ENCODE measurements at regions not wholly inside any gene's neighbourhood (a gene's known extent, or its start where the extent isn't known, plus 50 kb on each side); places are given as distances from the start of the nearest gene placed in this dataset.

DNA sequence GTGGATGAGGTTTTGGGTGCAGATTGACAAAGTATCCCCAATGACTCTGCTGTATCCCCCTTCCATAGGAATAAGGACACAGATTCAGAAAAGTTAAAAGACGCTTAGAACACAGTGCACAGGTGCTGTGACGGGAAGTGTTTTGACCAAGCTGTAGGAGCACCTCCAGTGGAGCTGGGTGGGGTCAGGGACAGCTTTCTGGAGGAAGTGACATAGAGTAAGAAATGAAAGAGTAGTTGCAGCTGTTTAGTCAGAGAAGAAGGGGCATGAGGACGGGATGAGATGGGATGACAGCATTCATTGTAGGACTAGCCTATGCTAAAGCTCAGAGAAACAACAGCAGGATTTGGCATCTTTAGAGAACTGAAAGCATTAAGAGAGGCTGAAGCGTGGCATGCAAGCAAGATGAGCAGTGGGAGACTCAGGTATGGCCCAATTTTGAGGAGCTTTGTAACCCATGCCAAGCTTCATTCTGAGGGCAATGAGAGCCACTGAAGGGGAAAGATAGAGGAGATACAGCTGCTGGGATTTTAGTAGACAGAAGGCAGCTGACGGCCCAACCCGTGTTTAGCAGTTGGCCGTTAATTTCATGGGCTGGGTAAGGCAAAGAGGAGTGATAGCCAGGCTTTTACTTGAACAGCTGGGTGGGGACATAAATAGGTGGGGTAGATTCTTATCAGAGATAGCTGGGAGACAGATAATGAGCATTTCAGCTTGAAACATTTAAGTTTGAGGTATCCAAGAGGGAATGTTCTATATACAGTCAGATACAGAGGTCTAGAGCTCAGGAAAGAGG, 131.8 kb upstream of the KRAS start:
- Histone ChIP-seq H3K27ac (ENCODE audit: low read depth, low read length) (no peak overlapping the region), H3K9me3 (ENCODE audit: low read length) (no peaks in the 10 kb centered on the region), H3K4me1 (ENCODE audit: insufficient read depth, low read length) (peaks cover 41% of the 10 kb centered on the region), H3K4me3 (ENCODE audit: low read length) (no peak overlapping the region), H3K36me3 (ENCODE audit: insufficient read depth, low read length) (no peaks in the 10 kb centered on the region), H3K27me3 (ENCODE audit: insufficient read depth, low read length, poor library complexity, severe bottlenecking) (no peaks in the 10 kb centered on the region)
- peak overlapping the region; percentile 89 to 100 (median 100) for H3K27ac Mint-ChIP-seq
- DNase-seq: no peak
- peaks cover 0 to 12% (median 0%) of the 10 kb centered on the region in 3 donors for H3K36me3 Mint-ChIP-seq
- H3K4me1 Mint-ChIP-seq: peaks cover 36 to 59% (median 46%) of the 10 kb centered on the region in 3 donors
- CTCF ChIA-PET: interaction anchor here (0.7 to 3.6 kb wide), 3 partner anchors 19 to 141 kb away, joined by 3 to 23 read pairs (median 6); partner anchors contain the start of gene KRAS
- peak overlapping the region in 3 of 7 donors; percentile 49 to 64 (median 53) for H3K4me3 Mint-ChIP-seq
- H3K9me3 Mint-ChIP-seq: peaks cover 0 to 4% (median 0%) of the 10 kb centered on the region in 5 donors
- peaks cover 0 to 8% of the 10 kb centered on the region in 2 donors for H3K27me3 Mint-ChIP-seq
- POLR2A ChIA-PET: interaction anchor here (1.1 kb wide), 1 partner anchor 141 kb away, joined by 3 read pairs; no protein-coding TSS in a partner anchor

- peak in 2 of 5 donors; percentile 31 to 60 for DNase-seq
- Histone ChIP-seq H3K27me3 (ENCODE audit: insufficient read depth, low read length, poor library complexity, severe bottlenecking) (no peaks in the 10 kb centered on the region), H3K4me1 (ENCODE audit: insufficient read depth, low read length) (peaks cover 32% of the 10 kb centered on the region), H3K27ac (ENCODE audit: low read depth, low read length) (peak overlapping the region; percentile 26), H3K36me3 (ENCODE audit: insufficient read depth, low read length) (no peaks in the 10 kb centered on the region), H3K9me3 (ENCODE audit: low read length) (no peaks in the 10 kb centered on the region), H3K4me3 (ENCODE audit: low read length) (peak overlapping the region; percentile 6)
- POLR2A ChIA-PET: interaction anchor here (0.5 to 2.0 kb wide), 3 partner anchors 22 to 127 kb away, joined by 3 to 13 read pairs (median 7); partner anchors contain the start of gene KRAS
- H3K4me3 Mint-ChIP-seq: peak overlapping the region in 6 of 7 donors; percentile 25 to 73 (median 40)
- H3K27me3 Mint-ChIP-seq: no peaks in the 10 kb centered on the region
- peak overlapping the region; percentile 16 to 95 (median 88) for H3K27ac Mint-ChIP-seq
- CTCF ChIA-PET: interaction anchor here (1.3 to 4.1 kb wide), 3 partner anchors 12 to 137 kb away, joined by 7 to 16 read pairs (median 8); no protein-coding TSS in a partner anchor
- no peaks in the 10 kb centered on the region for H3K9me3 Mint-ChIP-seq
- no peaks in the 10 kb centered on the region for H3K36me3 Mint-ChIP-seq
- H3K4me1 Mint-ChIP-seq: peaks cover 21 to 36% (median 27%) of the 10 kb centered on the region in 3 donors
Measured at GRCh38 chr12:25377469-25378177, 126.9 kb upstream of the KRAS start.

DNA sequence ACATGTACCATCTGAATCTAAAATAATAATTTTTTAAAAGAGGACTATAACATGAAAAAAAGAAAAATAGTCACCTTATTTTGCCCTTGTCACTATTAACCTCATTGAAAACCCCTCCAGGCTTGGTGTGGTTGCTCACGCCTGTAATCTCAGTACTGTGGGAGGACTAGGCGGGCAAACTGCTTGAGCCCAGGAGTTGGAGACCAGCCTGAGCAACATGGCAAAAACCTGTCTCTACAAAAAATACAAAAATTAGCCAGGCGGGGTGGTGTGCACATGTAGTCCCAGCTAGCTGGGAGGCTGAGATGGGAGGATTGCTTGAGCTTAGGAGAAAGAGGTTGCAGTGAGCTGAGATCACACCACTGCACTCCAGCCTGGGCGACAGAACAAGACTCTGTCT, 126.3 kb upstream of the KRAS start:
- H3K4me3 Mint-ChIP-seq: peak overlapping the region in 1 of 7 donors; percentile 42
- DNase-seq: no peak
- Histone ChIP-seq H3K36me3 (ENCODE audit: insufficient read depth, low read length) (no peaks in the 10 kb centered on the region), H3K27ac (ENCODE audit: low read depth, low read length) (no peak overlapping the region), H3K9me3 (ENCODE audit: low read length) (no peaks in the 10 kb centered on the region), H3K4me1 (ENCODE audit: insufficient read depth, low read length) (peaks cover 26% of the 10 kb centered on the region), H3K4me3 (ENCODE audit: low read length) (no peak overlapping the region), H3K27me3 (ENCODE audit: insufficient read depth, low read length, poor library complexity, severe bottlenecking) (no peaks in the 10 kb centered on the region)
- CTCF ChIA-PET: interaction anchor here (1.3 to 4.1 kb wide), 2 partner anchors 11 to 136 kb away, joined by 8 to 16 read pairs; no protein-coding TSS in a partner anchor
- peaks cover 15 to 30% (median 20%) of the 10 kb centered on the region in 3 donors for H3K4me1 Mint-ChIP-seq
- peaks cover 0 to 1% of the 10 kb centered on the region in 2 donors for H3K27me3 Mint-ChIP-seq
- POLR2A ChIA-PET: interaction anchor here (0.5 to 2.0 kb wide), 3 partner anchors 43 to 126 kb away, joined by 3 to 13 read pairs (median 7); partner anchors contain the start of gene KRAS
- peak overlapping the region; percentile 16 to 95 (median 88) for H3K27ac Mint-ChIP-seq
- H3K36me3 Mint-ChIP-seq: no peaks in the 10 kb centered on the region
- no peaks in the 10 kb centered on the region for H3K9me3 Mint-ChIP-seq

DNA sequence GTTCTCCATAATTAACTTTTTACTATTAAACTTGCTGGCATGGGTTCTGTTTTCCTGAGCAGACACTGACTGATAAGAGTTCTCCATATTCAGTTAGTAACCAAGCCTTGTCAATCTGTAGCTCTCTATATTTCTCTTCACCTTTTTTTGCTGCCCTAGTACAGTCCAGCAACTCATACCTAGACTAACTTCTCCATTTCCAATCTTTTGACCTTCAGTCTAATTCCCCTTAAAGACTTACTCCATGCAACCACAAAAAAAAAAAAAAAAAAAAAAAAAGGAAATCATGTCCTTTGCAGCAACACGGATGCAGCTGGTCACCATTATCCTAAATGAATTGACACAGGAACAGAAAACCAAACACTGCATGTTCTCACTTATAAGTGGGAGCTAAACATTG, 125.7 kb upstream of the KRAS start:
- H3K4me1 Mint-ChIP-seq: peaks cover 15 to 25% (median 20%) of the 10 kb centered on the region in 3 donors

GRCh38 chr12:25372969-25373817, 122.5 kb upstream of the KRAS start:
- CTCF ChIA-PET: interaction anchor here (1.1 to 4.1 kb wide), 3 partner anchors 14 to 132 kb away, joined by 3 to 16 read pairs (median 3); no protein-coding TSS in a partner anchor
- Mint-ChIP-seq H3K4me1 (peaks cover 12 to 20% (median 20%) of the 10 kb centered on the region in 3 donors), H3K36me3 (no peaks in the 10 kb centered on the region), H3K9me3 (no peaks in the 10 kb centered on the region), H3K4me3 (no peak overlapping the region), H3K27me3 (peaks cover 0 to 1% of the 10 kb centered on the region in 2 donors), H3K27ac (peak overlapping the region in 1 of 8 donors; percentile 69)
- POLR2A ChIA-PET: interaction anchor here (1.4 kb wide), 1 partner anchor 11 kb away, joined by 5 read pairs; no protein-coding TSS in a partner anchor
- Histone ChIP-seq H3K9me3 (ENCODE audit: low read length) (no peaks in the 10 kb centered on the region), H3K4me3 (ENCODE audit: low read length) (no peak overlapping the region), H3K27me3 (ENCODE audit: insufficient read depth, low read length, poor library complexity, severe bottlenecking) (no peaks in the 10 kb centered on the region), H3K4me1 (ENCODE audit: insufficient read depth, low read length) (peaks cover 21% of the 10 kb centered on the region), H3K36me3 (ENCODE audit: insufficient read depth, low read length) (no peaks in the 10 kb centered on the region), H3K27ac (ENCODE audit: low read depth, low read length) (no peak overlapping the region)
- no peak for DNase-seq

More for the DNA sequence above, 125.7 kb upstream of the KRAS start:
- DNase-seq: no peak
- H3K9me3 ChIP-seq (ENCODE audit: low read length): no peaks in the 10 kb centered on the region
- H3K4me1 ChIP-seq (ENCODE audit: insufficient read depth, low read length): peaks cover 23% of the 10 kb centered on the region
- no peaks in the 10 kb centered on the region for H3K9me3 Mint-ChIP-seq
- H3K27ac ChIP-seq (ENCODE audit: low read depth, low read length): no peak overlapping the region
- CTCF ChIA-PET: interaction anchor here (4.1 kb wide), 1 partner anchor 135 kb away, joined by 16 read pairs; no protein-coding TSS in a partner anchor
- H3K27me3 Mint-ChIP-seq: peaks cover 0 to 1% of the 10 kb centered on the region in 2 donors
- no peaks in the 10 kb centered on the region for H3K36me3 ChIP-seq (ENCODE audit: insufficient read depth, low read length)
- no peaks in the 10 kb centered on the region for H3K36me3 Mint-ChIP-seq
- H3K27ac Mint-ChIP-seq: peak overlapping the region in 6 of 8 donors; percentile 39 to 85 (median 82)
- no peaks in the 10 kb centered on the region for H3K27me3 ChIP-seq (ENCODE audit: insufficient read depth, low read length, poor library complexity, severe bottlenecking)
- peak overlapping the region in 1 of 7 donors; percentile 2 for H3K4me3 Mint-ChIP-seq
- no peak overlapping the region for H3K4me3 ChIP-seq (ENCODE audit: low read length)
- POLR2A ChIA-PET: interaction anchor here (0.5 to 2.0 kb wide), 2 partner anchors 42 to 53 kb away, joined by 3 to 7 read pairs; no protein-coding TSS in a partner anchor

- Mint-ChIP-seq H3K36me3 (no peaks in the 10 kb centered on the region), H3K27me3 (peaks cover 0 to 1% of the 10 kb centered on the region in 2 donors), H3K4me1 (peaks cover 4 to 9% (median 8%) of the 10 kb centered on the region in 3 donors), H3K9me3 (no peaks in the 10 kb centered on the region), H3K4me3 (no peak overlapping the region), H3K27ac (no peak overlapping the region)
- no peak for DNase-seq
- no peak overlapping the region for H3K27ac ChIP-seq (ENCODE audit: low read depth, low read length)
- H3K4me1 ChIP-seq (ENCODE audit: insufficient read depth, low read length): peaks cover 9% of the 10 kb centered on the region
- POLR2A ChIA-PET: interaction anchor here (1.4 kb wide), 1 partner anchor 13 kb away, joined by 5 read pairs; no protein-coding TSS in a partner anchor
- CTCF ChIA-PET: interaction anchor here (1.6 kb wide), 1 partner anchor 15 kb away, joined by 3 read pairs; no protein-coding TSS in a partner anchor
- H3K27me3 ChIP-seq (ENCODE audit: insufficient read depth, low read length, poor library complexity, severe bottlenecking): no peaks in the 10 kb centered on the region
- H3K9me3 ChIP-seq (ENCODE audit: low read length): no peaks in the 10 kb centered on the region
- no peak overlapping the region for H3K4me3 ChIP-seq (ENCODE audit: low read length)
- no peaks in the 10 kb centered on the region for H3K36me3 ChIP-seq (ENCODE audit: insufficient read depth, low read length)
Measured at GRCh38 chr12:25372002-25372401, 121.3 kb upstream of the KRAS start.

- Histone ChIP-seq H3K36me3 (ENCODE audit: insufficient read depth, low read length) (no peaks in the 10 kb centered on the region), H3K4me3 (ENCODE audit: low read length) (no peak overlapping the region), H3K27me3 (ENCODE audit: insufficient read depth, low read length, poor library complexity, severe bottlenecking) (no peaks in the 10 kb centered on the region), H3K9me3 (ENCODE audit: low read length) (no peaks in the 10 kb centered on the region), H3K4me1 (ENCODE audit: insufficient read depth, low read length) (peaks cover 5% of the 10 kb centered on the region), H3K27ac (ENCODE audit: low read depth, low read length) (no peak overlapping the region)
- no peak overlapping the region for H3K27ac Mint-ChIP-seq
- CTCF ChIA-PET: interaction anchor here (0.6 to 1.5 kb wide), 3 partner anchors 11 to 127 kb away, joined by 3 to 4 read pairs (median 3); no protein-coding TSS in a partner anchor
- H3K4me3 Mint-ChIP-seq: no peak overlapping the region
- no peaks in the 10 kb centered on the region for H3K9me3 Mint-ChIP-seq
- no peak for DNase-seq
- H3K4me1 Mint-ChIP-seq: peaks cover 13 to 14% (median 13%) of the 10 kb centered on the region in 3 donors
- H3K27me3 Mint-ChIP-seq: peaks cover 0 to 1% of the 10 kb centered on the region in 2 donors
- no peaks in the 10 kb centered on the region for H3K36me3 Mint-ChIP-seq
- POLR2A ChIA-PET: no interaction called here
Measured at GRCh38 chr12:25368557-25368956, 117.8 kb upstream of the KRAS start.

Data from CD8-positive, alpha-beta memory T cell (primary cell).